GM21786 (cell line): ENCODE measurements at regions not wholly inside any gene's neighbourhood (a gene's known extent, or its start where the extent isn't known, plus 50 kb on each side); places are given as distances from the start of the nearest gene placed in this dataset.

ENCODE experiments used
- ATAC-seq: cut with Tn5 transposase; IDR thresholded peaks from one replicate; pipeline ENCODE4 v1.9.1; 2021; ENCODE audit not compliant: unreplicated experiment

GRCh38 chr3:110070161-110070916 lies 733.0 kb upstream of the DPPA4 start:
- ATAC-seq: no peak

GRCh38 chr3:110074095-110074494 lies 736.7 kb upstream of the DPPA4 start:
- no peak for ATAC-seq

DNA sequence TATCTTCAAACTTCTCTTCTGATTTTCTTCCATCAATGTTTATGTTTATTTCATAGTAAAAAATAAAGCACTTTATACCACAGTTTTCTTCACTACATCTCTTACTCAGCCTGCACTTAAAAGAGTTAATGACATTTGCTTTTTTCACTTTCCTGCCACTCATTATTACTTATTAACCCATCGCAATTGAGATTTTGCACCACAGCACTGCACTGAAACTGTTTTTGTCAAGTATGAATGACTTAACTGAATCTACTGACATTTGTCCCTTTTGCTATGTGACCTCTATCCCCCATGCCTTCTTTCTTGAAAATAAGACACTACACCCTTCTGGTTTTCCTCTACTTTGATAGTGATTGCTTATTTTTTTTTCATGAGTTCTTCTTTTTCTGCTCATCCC lies 739.7 kb upstream of the DPPA4 start:
- ATAC-seq: peak; percentile 70

- ATAC-seq: no peak
Measured at GRCh38 chr3:110093411-110093810, 756.1 kb upstream of the DPPA4 start.

DNA sequence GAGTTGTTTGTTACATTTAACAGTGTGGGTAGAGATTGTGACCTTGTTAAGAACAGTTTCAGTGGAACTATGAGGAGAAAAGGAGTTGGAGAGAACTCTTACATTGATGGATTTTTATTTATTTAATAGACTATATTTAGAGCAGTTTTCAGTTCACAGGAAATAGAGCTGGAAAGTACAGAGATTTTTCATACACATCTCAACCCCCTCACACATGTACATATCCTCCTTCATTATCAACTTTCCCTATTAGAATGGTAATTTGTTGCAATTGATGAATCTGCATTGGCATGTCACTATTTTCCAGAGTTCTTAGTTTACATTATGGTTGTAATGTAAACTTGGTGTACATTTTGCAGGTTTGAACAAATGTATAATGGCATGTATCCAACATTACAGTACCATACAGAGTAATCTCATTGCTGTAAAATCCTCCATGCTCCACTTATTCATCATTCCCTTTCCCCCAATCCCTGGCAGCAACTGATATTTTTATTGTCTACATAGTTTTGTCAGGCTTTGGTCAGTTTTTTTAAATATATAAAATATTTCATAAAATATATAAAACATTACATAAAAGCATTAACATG lies 756.6 kb upstream of the DPPA4 start:
- no peak for ATAC-seq

- ATAC-seq: no peak
Measured at GRCh38 chr3:110099711-110100110, 762.4 kb upstream of the DPPA4 start.

DNA sequence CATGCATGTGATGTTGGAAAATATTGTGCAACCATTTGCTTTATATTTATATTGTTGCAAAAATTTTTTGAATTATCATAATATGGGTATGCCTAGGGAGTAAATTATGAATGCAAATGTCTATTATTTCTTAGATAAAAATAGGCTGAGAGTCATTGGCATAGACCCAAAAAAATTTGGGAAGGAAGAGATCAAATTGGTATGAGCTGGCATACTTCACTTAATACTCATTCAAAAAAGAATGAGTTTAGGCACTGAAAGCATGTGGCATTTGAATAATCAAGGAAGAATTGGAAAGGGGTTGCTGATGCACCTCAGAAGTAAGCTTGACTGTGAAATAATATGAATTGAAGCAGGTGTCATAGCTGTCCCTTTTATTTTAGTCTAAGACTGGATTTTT lies 764.0 kb upstream of the DPPA4 start:
- no peak for ATAC-seq

DNA sequence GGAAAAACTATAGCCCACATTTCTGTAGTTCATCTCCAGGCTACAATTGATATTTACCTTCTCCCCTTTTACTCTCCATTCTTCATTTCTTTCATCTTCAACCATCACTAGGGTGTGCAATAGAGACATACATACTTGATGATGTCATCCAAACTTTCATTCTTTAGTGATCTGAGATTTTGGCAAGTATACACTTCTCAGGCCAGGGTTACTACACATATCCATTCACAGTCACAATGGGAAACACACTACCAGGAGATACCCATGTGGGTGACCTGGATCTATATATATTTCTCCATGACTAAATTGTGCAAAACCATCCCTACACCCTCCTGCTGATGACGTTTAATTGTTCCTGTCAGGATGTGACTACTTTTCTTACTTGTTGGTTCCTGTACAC lies 769.5 kb upstream of the DPPA4 start:
- ATAC-seq: no peak

GRCh38 chr3:110123946-110124345 lies 786.6 kb upstream of the DPPA4 start:
- no peak for ATAC-seq

DNA sequence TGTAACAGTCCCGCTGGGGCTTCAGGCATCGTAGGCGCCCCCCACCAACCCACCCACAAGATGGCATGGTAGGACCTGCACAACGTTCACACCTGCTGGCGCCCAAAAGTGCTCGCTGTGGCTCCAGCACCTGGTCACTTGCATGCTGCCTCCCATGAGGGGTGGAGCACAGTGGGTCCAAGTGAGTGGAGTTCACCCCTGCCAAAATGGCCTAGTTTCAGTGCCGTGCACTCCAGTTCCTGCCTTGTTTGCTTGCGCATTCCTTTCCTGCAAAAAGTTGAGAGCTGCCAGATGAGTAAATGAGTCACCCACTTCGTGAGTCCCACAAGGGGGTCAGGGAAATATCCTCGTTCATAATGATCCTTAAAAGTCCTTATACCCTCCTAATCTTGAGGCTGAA lies 788.7 kb upstream of the DPPA4 start:
- ATAC-seq: no peak

GRCh38 chr3:110133971-110134370 lies 796.6 kb upstream of the DPPA4 start:
- no peak for ATAC-seq

GRCh38 chr3:110139048-110139447 lies 801.7 kb upstream of the DPPA4 start:
- no peak for ATAC-seq

DNA sequence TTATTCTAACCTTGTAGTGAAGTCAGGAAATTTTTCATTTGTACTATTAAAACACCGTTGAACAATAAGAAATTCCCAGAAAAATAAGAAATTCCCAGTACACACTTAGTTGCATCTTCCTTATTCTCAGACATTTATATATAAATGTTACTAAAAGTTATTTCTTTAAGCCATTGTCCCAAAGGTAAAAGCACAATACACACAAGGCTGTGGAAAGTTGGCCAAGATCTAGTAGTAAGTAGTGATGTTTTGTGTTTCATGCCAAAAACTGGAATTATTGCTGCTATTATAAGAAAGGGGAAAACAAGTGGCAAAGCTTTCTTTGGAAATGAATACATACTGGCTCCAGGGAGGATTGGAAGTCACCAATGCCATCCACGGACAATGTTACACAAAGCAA lies 802.5 kb upstream of the DPPA4 start:
- ATAC-seq: no peak

DNA sequence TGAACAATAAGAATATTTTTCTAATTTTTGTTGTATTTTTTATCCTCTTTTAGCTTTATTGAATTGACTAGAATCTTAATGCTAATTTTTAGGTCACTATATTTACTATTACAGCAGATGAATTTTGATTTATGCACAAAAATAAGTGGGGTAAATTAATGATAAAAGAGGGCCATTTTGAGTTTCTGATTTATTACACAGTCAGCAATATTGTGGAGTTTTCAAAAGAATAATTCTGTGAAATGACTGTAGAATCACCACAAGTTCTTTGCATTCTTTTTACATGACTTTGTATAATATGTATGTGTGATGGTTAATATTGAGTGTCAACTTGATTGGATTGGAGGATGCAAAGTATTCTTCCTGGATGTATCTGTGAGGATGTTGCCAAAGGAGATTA lies 812.4 kb upstream of the DPPA4 start:
- ATAC-seq: no peak

DNA sequence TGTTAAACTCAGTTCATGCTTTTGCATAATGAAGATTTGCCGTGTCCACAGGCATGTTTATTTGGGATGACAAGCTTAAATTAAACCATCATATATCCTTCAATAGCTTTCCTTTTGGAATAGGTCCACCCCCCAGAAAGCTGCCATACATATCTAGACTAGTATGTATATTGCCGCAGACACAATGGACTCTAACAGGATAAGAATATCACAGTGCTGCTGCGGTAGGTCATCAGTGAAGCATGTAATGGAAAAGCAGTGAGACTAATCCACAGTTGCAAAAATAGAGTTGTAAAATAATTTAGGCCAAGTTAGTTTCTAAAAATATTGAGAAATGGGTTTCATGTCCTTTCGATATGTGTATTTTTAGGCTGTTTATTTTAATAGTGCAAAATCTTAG lies 819.9 kb upstream of the DPPA4 start:
- ATAC-seq: no peak

- ATAC-seq: no peak
Measured at GRCh38 chr3:110164632-110165369, 827.5 kb upstream of the DPPA4 start.

- ATAC-seq: no peak
Measured at GRCh38 chr3:110165370-110165743, 828.0 kb upstream of the DPPA4 start.

- no peak for ATAC-seq
Measured at GRCh38 chr3:110165753-110166152, 828.4 kb upstream of the DPPA4 start.

DNA sequence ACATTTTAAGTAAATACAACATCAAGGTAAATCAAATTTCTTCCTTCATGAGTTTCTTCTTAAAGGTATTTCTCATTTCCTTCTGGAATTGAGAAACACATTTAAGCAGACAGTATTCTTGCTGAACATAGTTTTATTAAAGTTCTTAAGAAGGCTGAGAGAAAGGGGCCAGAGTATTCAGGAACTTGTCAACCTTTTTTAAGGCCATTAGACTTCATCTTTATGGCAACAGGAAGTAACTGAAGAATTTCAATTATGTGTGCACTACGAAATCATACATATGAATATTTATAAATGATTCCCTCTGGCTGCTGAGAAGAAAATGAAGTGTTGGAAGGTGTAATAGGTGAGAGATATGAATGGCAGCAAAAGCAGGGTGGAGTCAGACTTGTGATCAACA lies 829.4 kb upstream of the DPPA4 start:
- no peak for ATAC-seq

- ATAC-seq: no peak
Measured at GRCh38 chr3:110174908-110175307, 837.6 kb upstream of the DPPA4 start.

DNA sequence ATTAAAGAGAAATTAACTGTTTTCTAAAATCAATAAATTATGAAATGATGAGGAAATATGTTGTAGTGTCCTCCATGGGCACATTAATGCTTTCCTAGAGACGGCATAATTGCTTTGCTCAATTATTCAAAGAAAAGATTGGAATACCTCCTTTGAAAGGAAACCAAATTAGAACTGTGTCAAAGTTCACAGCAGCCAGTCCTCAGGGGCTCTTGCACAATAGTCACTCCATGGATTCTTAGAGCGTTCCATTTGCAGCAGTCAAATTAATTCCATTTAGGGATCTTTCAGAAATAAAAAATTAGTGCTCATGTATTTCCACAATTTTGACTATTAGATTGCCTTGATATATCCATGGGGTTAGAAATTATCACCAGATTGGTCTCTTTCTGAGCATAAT lies 841.6 kb upstream of the DPPA4 start:
- ATAC-seq: no peak

DNA sequence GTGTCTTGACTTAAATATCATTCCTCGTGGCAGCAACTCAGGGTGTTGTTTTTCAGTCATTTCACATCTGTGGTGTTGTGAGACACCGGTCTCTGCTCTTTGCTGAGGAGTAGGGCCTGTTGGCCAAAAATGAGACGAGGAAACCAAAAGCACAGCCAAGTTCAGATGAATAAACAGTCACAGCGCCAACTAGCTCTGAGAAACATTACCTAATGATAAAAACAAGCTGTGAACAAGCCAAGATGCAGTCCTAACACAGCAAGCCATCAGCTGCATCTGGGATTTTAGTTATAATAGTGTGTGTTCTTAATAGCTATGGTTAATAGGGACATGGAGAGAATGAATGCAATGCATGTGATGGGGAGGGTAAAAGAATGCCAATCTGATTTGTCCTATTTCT lies 843.4 kb upstream of the DPPA4 start:
- no peak for ATAC-seq
